ENCODE measurements at regions not wholly inside any gene's neighbourhood (a gene's known extent, or its start where the extent isn't known, plus 50 kb on each side); places are given as distances from the start of the nearest gene placed in this dataset.

DNA sequence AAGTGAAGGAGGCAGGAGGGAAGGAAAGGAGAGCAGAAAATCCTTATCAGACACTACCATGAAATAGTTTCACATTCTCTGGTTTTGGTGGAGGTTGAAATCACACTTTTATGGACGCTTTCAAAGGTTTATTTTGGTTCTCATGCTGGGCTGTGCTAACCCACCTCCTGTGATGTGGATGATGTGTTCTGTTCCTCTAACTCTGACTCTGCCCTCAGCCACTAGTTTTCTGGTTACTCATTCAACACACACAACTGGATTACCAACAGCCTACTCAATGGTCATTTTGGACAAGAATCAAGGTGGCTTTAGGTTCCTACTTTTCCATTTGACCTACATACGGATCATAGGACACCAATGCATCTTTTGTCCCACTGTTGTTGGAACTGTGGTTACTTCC, 522.1 kb upstream of the BTBD3 start:
- H2AFZ ChIP-seq (replicated peaks; ENCODE audit: low read length, poor library complexity) = no peak overlapping the region
- dilution Hi-C loops (cut with HindIII; ENCODE audit: low sequenced_read_pairs, unreplicated experiment) (no loop called here), in situ Hi-C loops (cut with MboI; ENCODE audit: low sequenced_read_pairs) (no loop called here), intact Hi-C loops (cut with micrococcal nuclease) (no loop called here)
- ChIA-PET CTCF (no interaction called here), POLR2A (ENCODE audit: unreplicated experiment) (no interaction called here)
- no peak overlapping the region for H3K27ac ChIP-seq (ENCODE audit: insufficient read depth, low read length)
- H3K4me2 ChIP-seq (ENCODE audit: low read depth, low read length) = no peak overlapping the region; the same call in 1 of the 2 replicates
- ATAC-seq (ENCODE audit: low read depth) (no peak), DNase-seq (peak; percentile 69)
- peak overlapping the region; percentile 48; the same call in 1 of the 2 replicates for H3K14ac ChIP-seq (replicated peaks; ENCODE audit: low read depth, low read length)
- H3K56ac ChIP-seq (ENCODE audit: extremely low read depth, insufficient read depth, low read length) = no peak overlapping the region
- H3K27me3 ChIP-seq (ENCODE audit: control insufficient read depth, insufficient read depth, low read length) = no peaks in the 10 kb centered on the region
- peak overlapping the region; percentile 27; the same call in 1 of the 2 replicates for H4K91ac ChIP-seq (ENCODE audit: insufficient read depth, low read depth, low read length)
- no peak overlapping the region for H3K9ac ChIP-seq (ENCODE audit: low read depth, low read length)
- H2AK9ac ChIP-seq (replicated peaks; ENCODE audit: low read depth, low read length, poor library complexity) = no peak overlapping the region
- no peaks in the 10 kb centered on the region for H3K79me1 ChIP-seq (ENCODE audit: low read depth in 1 of 2, low read length in 2 of 2)
- H4K8ac ChIP-seq (ENCODE audit: low read depth in 2 of 2, low read length in 2 of 2) = peak overlapping the region in 1 of 2 experiments; percentile 6; a peak in 2 of 4 replicates
- H3K9me3 ChIP-seq (ENCODE audit: control insufficient read depth, insufficient read depth, low read length) = no peaks in the 10 kb centered on the region
- TF ChIP-seq SMC3 (IDR thresholded peaks at IDR 0.05; ENCODE audit: low read depth, low read length) (no peak), RFX5 (IDR thresholded peaks at IDR 0.05; ENCODE audit: low read depth, low read length) (no peak)
- peak overlapping the region; percentile 3; the same call in 1 of the 2 replicates for H4K5ac ChIP-seq (ENCODE audit: low read depth, low read length)
- H2BK20ac ChIP-seq (ENCODE audit: low read depth, low read length) = peak overlapping the region; percentile 74; the same call in 1 of the 2 replicates
- no peaks in the 10 kb centered on the region for H4K20me1 ChIP-seq (ENCODE audit: insufficient read depth, low read length)
- no peaks in the 10 kb centered on the region for H3K36me3 ChIP-seq (ENCODE audit: control insufficient read depth, insufficient read depth, low read length)
- 0 out of 2 replicates have a peak overlapping the region, but pooled peaks have one; percentile 56 for H2AK5ac ChIP-seq (ENCODE audit: low read depth, low read length)
- H2BK15ac ChIP-seq (ENCODE audit: low read depth, low read length) = peak overlapping the region; percentile 25; the same call in 2 of the 3 replicates
- no CpG with 5 or more reads among the region's 2 CpGs for WGBS, 2 experiments (ENCODE audit: extremely low coverage in 2 of 2, insufficient read length in 1 of 2)
- H2BK120ac ChIP-seq (ENCODE audit: low read depth, low read length) = peak overlapping the region; percentile 60; the same call in 1 of the 2 replicates
- peak overlapping the region; percentile 61; the same call in 1 of the 2 replicates for H3K18ac ChIP-seq (ENCODE audit: low read depth, low read length)
- peaks cover 5% of the 10 kb centered on the region; the same call in 1 of the 2 replicates for H3K9me1 ChIP-seq (ENCODE audit: insufficient read depth, low read length)
- peaks cover 14% of the 10 kb centered on the region for H3K4me1 ChIP-seq (ENCODE audit: control insufficient read depth, insufficient read depth, low read length)
- peak overlapping the region; percentile 44; the same call in 1 of the 2 replicates for H3K4ac ChIP-seq (ENCODE audit: low read depth, low read length)
- H3K23ac ChIP-seq (ENCODE audit: low read depth, low read length) = peak overlapping the region; percentile 13; the same call in 1 of the 2 replicates
- BruUV-seq (replicated peaks) = no TSS peak
- no peak overlapping the region for H3K4me3 ChIP-seq (ENCODE audit: insufficient read depth, low read depth, low read length)
- H2BK5ac ChIP-seq (ENCODE audit: low read depth, low read length, poor library complexity, severe bottlenecking) = peak overlapping the region; percentile 96
